ENCODE measurements at regions not wholly inside any gene's neighbourhood (a gene's known extent, or its start where the extent isn't known, plus 50 kb on each side); places are given as distances from the start of the nearest gene placed in this dataset.
A peak's percentile ranks its signal among the peaks of the same experiment; 100 is the strongest.

GRCh38 chr14:51485733-51486132 is 166.0 kb upstream of the FRMD6 start:
- H2AFZ ChIP-seq (ENCODE audit: low read length): no peak overlapping the region
- H3K27ac ChIP-seq (ENCODE audit: insufficient read depth, low read length): no peak overlapping the region
- DNase-seq (ENCODE audit: low read depth in 2 of 2): no peak
- H3K4me1 ChIP-seq (ENCODE audit: control insufficient read depth, extremely low read depth, insufficient read depth, low read length): no peaks in the 10 kb centered on the region
- H4K20me1 ChIP-seq (ENCODE audit: control insufficient read depth, extremely low read depth, insufficient read depth, low read length): no peaks in the 10 kb centered on the region
- H3K4me2 ChIP-seq (ENCODE audit: extremely low read depth, insufficient read depth, low read length): no peak overlapping the region
- no peaks in the 10 kb centered on the region for H3K79me2 ChIP-seq (ENCODE audit: control insufficient read depth, insufficient read depth, low read length)
- H3K4me3 ChIP-seq (replicated peaks in 1 of 4; ENCODE audit: control extremely low read depth in 1 of 4, insufficient read depth in 1 of 4, low read depth in 3 of 4, low read length in 4 of 4): no peak overlapping the region
- H3K9me3 ChIP-seq (ENCODE audit: control insufficient read depth, insufficient read depth, low read depth, low read length): no peaks in the 10 kb centered on the region
- no peak for TF ChIP-seq EZH2 (IDR thresholded peaks at IDR 0.05; ENCODE audit: low read length, missing control alignments)
- TF ChIP-seq, protein P1, sequence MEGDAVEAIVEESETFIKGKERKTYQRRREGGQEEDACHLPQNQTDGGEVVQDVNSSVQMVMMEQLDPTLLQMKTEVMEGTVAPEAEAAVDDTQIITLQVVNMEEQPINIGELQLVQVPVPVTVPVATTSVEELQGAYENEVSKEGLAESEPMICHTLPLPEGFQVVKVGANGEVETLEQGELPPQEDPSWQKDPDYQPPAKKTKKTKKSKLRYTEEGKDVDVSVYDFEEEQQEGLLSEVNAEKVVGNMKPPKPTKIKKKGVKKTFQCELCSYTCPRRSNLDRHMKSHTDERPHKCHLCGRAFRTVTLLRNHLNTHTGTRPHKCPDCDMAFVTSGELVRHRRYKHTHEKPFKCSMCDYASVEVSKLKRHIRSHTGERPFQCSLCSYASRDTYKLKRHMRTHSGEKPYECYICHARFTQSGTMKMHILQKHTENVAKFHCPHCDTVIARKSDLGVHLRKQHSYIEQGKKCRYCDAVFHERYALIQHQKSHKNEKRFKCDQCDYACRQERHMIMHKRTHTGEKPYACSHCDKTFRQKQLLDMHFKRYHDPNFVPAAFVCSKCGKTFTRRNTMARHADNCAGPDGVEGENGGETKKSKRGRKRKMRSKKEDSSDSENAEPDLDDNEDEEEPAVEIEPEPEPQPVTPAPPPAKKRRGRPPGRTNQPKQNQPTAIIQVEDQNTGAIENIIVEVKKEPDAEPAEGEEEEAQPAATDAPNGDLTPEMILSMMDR (conservative IDR thresholded peaks at IDR 0.05 in 1 of 2, IDR thresholded peaks at IDR 0.05 in 1 of 2; ENCODE audit: low read depth in 1 of 2, low read length in 2 of 2): no peak
- H3K36me3 ChIP-seq (ENCODE audit: control insufficient read depth, insufficient read depth, low read length): no peaks in the 10 kb centered on the region
- H3K27me3 ChIP-seq (ENCODE audit: control insufficient read depth, insufficient read depth, low read length): no peaks in the 10 kb centered on the region
- H3K9ac ChIP-seq (ENCODE audit: insufficient read depth, low read length): no peak overlapping the region

- Histone ChIP-seq H4K20me1 (ENCODE audit: control insufficient read depth, extremely low read depth, insufficient read depth, low read length) (no peaks in the 10 kb centered on the region), H3K9me3 (ENCODE audit: control insufficient read depth, insufficient read depth, low read depth, low read length) (no peaks in the 10 kb centered on the region), H3K36me3 (ENCODE audit: control insufficient read depth, insufficient read depth, low read length) (no peaks in the 10 kb centered on the region), H3K4me1 (ENCODE audit: control insufficient read depth, extremely low read depth, insufficient read depth, low read length) (no peaks in the 10 kb centered on the region), H3K79me2 (ENCODE audit: control insufficient read depth, insufficient read depth, low read length) (no peaks in the 10 kb centered on the region), H3K27ac (ENCODE audit: insufficient read depth, low read length) (no peak overlapping the region), H3K9ac (ENCODE audit: insufficient read depth, low read length) (no peak overlapping the region), H3K27me3 (ENCODE audit: control insufficient read depth, insufficient read depth, low read length) (no peaks in the 10 kb centered on the region), H2AFZ (ENCODE audit: low read length) (no peak overlapping the region), H3K4me2 (ENCODE audit: extremely low read depth, insufficient read depth, low read length) (no peak overlapping the region), H3K4me3 (replicated peaks in 1 of 4; ENCODE audit: control extremely low read depth in 1 of 4, insufficient read depth in 1 of 4, low read depth in 3 of 4, low read length in 4 of 4) (no peak overlapping the region)
- TF ChIP-seq EZH2 (IDR thresholded peaks at IDR 0.05; ENCODE audit: low read length, missing control alignments): no peak
- TF ChIP-seq, protein P1 (conservative IDR thresholded peaks at IDR 0.05 in 1 of 2, IDR thresholded peaks at IDR 0.05 in 1 of 2; ENCODE audit: low read depth in 1 of 2, low read length in 2 of 2): no peak
- DNase-seq (ENCODE audit: low read depth in 2 of 2): no peak
Measured at GRCh38 chr14:51487848-51488247, 163.9 kb upstream of the FRMD6 start.

- DNase-seq (ENCODE audit: low read depth in 2 of 2): peak in 1 of 2 donors; percentile 43
- no peak overlapping the region for H2AFZ ChIP-seq (ENCODE audit: low read length)
- no peak overlapping the region for H3K4me2 ChIP-seq (ENCODE audit: extremely low read depth, insufficient read depth, low read length)
- H3K36me3 ChIP-seq (ENCODE audit: control insufficient read depth, insufficient read depth, low read length): no peaks in the 10 kb centered on the region
- no peaks in the 10 kb centered on the region for H3K79me2 ChIP-seq (ENCODE audit: control insufficient read depth, insufficient read depth, low read length)
- no peak overlapping the region for H3K4me3 ChIP-seq (replicated peaks in 1 of 4; ENCODE audit: control extremely low read depth in 1 of 4, insufficient read depth in 1 of 4, low read depth in 3 of 4, low read length in 4 of 4)
- no peak for TF ChIP-seq EZH2 (IDR thresholded peaks at IDR 0.05; ENCODE audit: low read length, missing control alignments)
- TF ChIP-seq, protein P1 (conservative IDR thresholded peaks at IDR 0.05 in 1 of 2, IDR thresholded peaks at IDR 0.05 in 1 of 2; ENCODE audit: low read depth in 1 of 2, low read length in 2 of 2): no peak
- no peaks in the 10 kb centered on the region for H3K9me3 ChIP-seq (ENCODE audit: control insufficient read depth, insufficient read depth, low read depth, low read length)
- H4K20me1 ChIP-seq (ENCODE audit: control insufficient read depth, extremely low read depth, insufficient read depth, low read length): no peaks in the 10 kb centered on the region
- no peaks in the 10 kb centered on the region for H3K27me3 ChIP-seq (ENCODE audit: control insufficient read depth, insufficient read depth, low read length)
- no peak overlapping the region for H3K9ac ChIP-seq (ENCODE audit: insufficient read depth, low read length)
- no peak overlapping the region for H3K27ac ChIP-seq (ENCODE audit: insufficient read depth, low read length)
- no peaks in the 10 kb centered on the region for H3K4me1 ChIP-seq (ENCODE audit: control insufficient read depth, extremely low read depth, insufficient read depth, low read length)
Measured at GRCh38 chr14:51488569-51489220, 163.0 kb upstream of the FRMD6 start.

Measured in fibroblast of lung (primary cell).